ENCODE measurements at regions not wholly inside any gene's neighbourhood (a gene's known extent, or its start where the extent isn't known, plus 50 kb on each side); places are given as distances from the start of the nearest gene placed in this dataset.

DNA sequence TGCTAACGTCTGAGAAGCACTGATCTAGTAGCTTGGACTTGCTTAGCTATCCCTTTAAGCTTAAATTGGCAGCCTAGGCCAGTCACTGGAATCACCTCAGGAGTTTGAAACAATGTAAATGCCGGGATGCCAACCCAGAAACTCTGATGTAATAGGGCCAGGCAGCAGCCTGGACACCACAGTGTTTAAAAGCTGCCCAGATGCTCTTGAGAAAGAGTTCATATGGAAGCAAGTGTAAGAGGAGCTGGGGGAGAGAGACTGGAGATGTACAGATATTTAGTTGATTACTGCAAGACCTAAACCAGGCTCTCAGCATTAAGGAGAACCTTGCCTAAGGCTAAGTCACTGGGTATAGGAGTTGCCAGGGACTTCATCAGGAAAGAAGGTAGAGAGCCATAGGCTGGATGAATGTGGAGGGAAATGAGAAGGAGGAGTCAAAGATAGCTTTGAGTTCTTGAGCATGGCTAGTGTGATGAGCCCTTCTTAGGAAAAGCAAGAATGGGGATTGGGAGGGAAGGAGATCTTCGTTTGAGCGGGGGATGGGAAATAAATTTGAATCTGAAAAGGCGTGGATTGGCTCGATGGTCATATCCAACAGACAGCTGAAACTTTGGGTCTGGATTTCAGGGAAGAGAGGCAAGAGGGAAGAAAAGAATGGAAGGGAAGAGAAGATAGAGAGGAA is 392.9 kb upstream of the WWC1 start:
- no peaks in the 10 kb centered on the region for H3K36me3 ChIP-seq (ENCODE audit: control insufficient read depth in 4 of 4, insufficient read depth in 3 of 4, low read depth in 1 of 4, low read length in 3 of 4)
- DNase-seq (ENCODE audit: low spot score), result no peak
- no peaks in the 10 kb centered on the region for H3K4me1 ChIP-seq (ENCODE audit: control insufficient read depth in 4 of 4, insufficient read depth in 4 of 4, low read length in 3 of 4)
- no peak overlapping the region for H3K4me3 ChIP-seq (ENCODE audit: low read depth in 1 of 3, low read length in 3 of 3)
- H3K27ac ChIP-seq (ENCODE audit: low read depth in 1 of 2, low read length in 2 of 2), result no peak overlapping the region
- no peak overlapping the region for H3K9ac ChIP-seq (ENCODE audit: low read depth in 1 of 2, low read length in 2 of 2)
- H3K9me3 ChIP-seq (ENCODE audit: control insufficient read depth in 4 of 4, low read length in 3 of 4), result no peaks in the 10 kb centered on the region
- TF ChIP-seq, protein P1, sequence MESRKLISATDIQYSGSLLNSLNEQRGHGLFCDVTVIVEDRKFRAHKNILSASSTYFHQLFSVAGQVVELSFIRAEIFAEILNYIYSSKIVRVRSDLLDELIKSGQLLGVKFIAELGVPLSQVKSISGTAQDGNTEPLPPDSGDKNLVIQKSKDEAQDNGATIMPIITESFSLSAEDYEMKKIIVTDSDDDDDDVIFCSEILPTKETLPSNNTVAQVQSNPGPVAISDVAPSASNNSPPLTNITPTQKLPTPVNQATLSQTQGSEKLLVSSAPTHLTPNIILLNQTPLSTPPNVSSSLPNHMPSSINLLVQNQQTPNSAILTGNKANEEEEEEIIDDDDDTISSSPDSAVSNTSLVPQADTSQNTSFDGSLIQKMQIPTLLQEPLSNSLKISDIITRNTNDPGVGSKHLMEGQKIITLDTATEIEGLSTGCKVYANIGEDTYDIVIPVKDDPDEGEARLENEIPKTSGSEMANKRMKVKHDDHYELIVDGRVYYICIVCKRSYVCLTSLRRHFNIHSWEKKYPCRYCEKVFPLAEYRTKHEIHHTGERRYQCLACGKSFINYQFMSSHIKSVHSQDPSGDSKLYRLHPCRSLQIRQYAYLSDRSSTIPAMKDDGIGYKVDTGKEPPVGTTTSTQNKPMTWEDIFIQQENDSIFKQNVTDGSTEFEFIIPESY (IDR thresholded peaks at IDR 0.05), result no peak
- TF ChIP-seq RAD21 (IDR thresholded peaks at IDR 0.05) (no peak), SP1 (IDR thresholded peaks at IDR 0.05) (no peak), EGR1 (IDR thresholded peaks at IDR 0.05; ENCODE audit: low read depth in 2 of 2) (no peak), RXRA (IDR thresholded peaks at IDR 0.05) (no peak), GABPA (IDR thresholded peaks at IDR 0.05 in 1 of 2, conservative IDR thresholded peaks at IDR 0.05 in 1 of 2) (no peak), FOXA2 (IDR thresholded peaks at IDR 0.05) (no peak), ATF3 (IDR thresholded peaks at IDR 0.05) (no peak), MAX (IDR thresholded peaks at IDR 0.05) (no peak), JUND (IDR thresholded peaks at IDR 0.05) (no peak), YY1 (IDR thresholded peaks at IDR 0.05) (no peak), NR2F2 (IDR thresholded peaks at IDR 0.05) (no peak), FOXA1 (IDR thresholded peaks at IDR 0.05) (no peak), HNF4G (IDR thresholded peaks at IDR 0.05) (no peak), TAF1 (conservative IDR thresholded peaks at IDR 0.05) (no peak), HNF4A (conservative IDR thresholded peaks at IDR 0.05) (no peak), CTCF (IDR thresholded peaks at IDR 0.05; ENCODE audit: low read depth, low read length, missing input control) (no peak)
- H3K27me3 ChIP-seq (ENCODE audit: control insufficient read depth in 4 of 4, insufficient read depth in 4 of 4, low read length in 3 of 4), result no peaks in the 10 kb centered on the region
- WGBS, result 67% methylated on average over 6 of the region's 6 CpGs

GRCh38 chr5:167899490-167900070 is 391.9 kb upstream of the WWC1 start:
- H3K9ac ChIP-seq (ENCODE audit: low read depth in 1 of 2, low read length in 2 of 2), result no peak overlapping the region
- no peaks in the 10 kb centered on the region for H3K27me3 ChIP-seq (ENCODE audit: control insufficient read depth in 4 of 4, insufficient read depth in 4 of 4, low read length in 3 of 4)
- no peaks in the 10 kb centered on the region for H3K9me3 ChIP-seq (ENCODE audit: control insufficient read depth in 4 of 4, low read length in 3 of 4)
- H3K4me3 ChIP-seq (ENCODE audit: low read depth in 1 of 3, low read length in 3 of 3), result no peak overlapping the region
- no peaks in the 10 kb centered on the region for H3K4me1 ChIP-seq (ENCODE audit: control insufficient read depth in 4 of 4, insufficient read depth in 4 of 4, low read length in 3 of 4)
- H3K27ac ChIP-seq (ENCODE audit: low read depth in 1 of 2, low read length in 2 of 2), result no peak overlapping the region
- H3K36me3 ChIP-seq (ENCODE audit: control insufficient read depth in 4 of 4, insufficient read depth in 3 of 4, low read depth in 1 of 4, low read length in 3 of 4), result no peaks in the 10 kb centered on the region
- DNase-seq (ENCODE audit: low spot score), result no peak
- 79% methylated on average over 8 of the region's 8 CpGs for WGBS
- TF ChIP-seq, protein P1 (IDR thresholded peaks at IDR 0.05), result no peak
- no peak for TF ChIP-seq MAX (IDR thresholded peaks at IDR 0.05)
- no peak for TF ChIP-seq GABPA (IDR thresholded peaks at IDR 0.05 in 1 of 2, conservative IDR thresholded peaks at IDR 0.05 in 1 of 2)
- TF ChIP-seq HNF4G (IDR thresholded peaks at IDR 0.05), result no peak
- no peak for TF ChIP-seq FOXA2 (IDR thresholded peaks at IDR 0.05)
- TF ChIP-seq TAF1 (conservative IDR thresholded peaks at IDR 0.05), result no peak
- TF ChIP-seq HNF4A (conservative IDR thresholded peaks at IDR 0.05), result no peak
- TF ChIP-seq CTCF (IDR thresholded peaks at IDR 0.05; ENCODE audit: low read depth, low read length, missing input control), result no peak
- no peak for TF ChIP-seq YY1 (IDR thresholded peaks at IDR 0.05)
- no peak for TF ChIP-seq RXRA (IDR thresholded peaks at IDR 0.05)
- TF ChIP-seq NR2F2 (IDR thresholded peaks at IDR 0.05), result no peak
- no peak for TF ChIP-seq FOXA1 (IDR thresholded peaks at IDR 0.05)
- no peak for TF ChIP-seq ATF3 (IDR thresholded peaks at IDR 0.05)

Data from liver (tissue), 8 donors.